Thymus (tissue), 11 donors: ENCODE measurements at regions not wholly inside any gene's neighbourhood (a gene's known extent, or its start where the extent isn't known, plus 50 kb on each side); places are given as distances from the start of the nearest gene placed in this dataset.

ENCODE experiments used
- DNase-seq, 9 donors: peaks; one replicate each; pipeline ENCODE4 v3.0.0-alpha.2; 2013; ENCODE audit warnings: low spot score in 9 of 9, low read depth in 6 of 9, missing footprints in 1 of 9
- H3K27ac ChIP-seq, 2 donors: one replicate each; pipeline ENCODE4 v1.5.1; 2013; ENCODE audit warnings: control low read depth in 1 of 2, low read depth in 1 of 2, low read length in 1 of 2, mild to moderate bottlenecking in 1 of 2, moderate library complexity in 1 of 2
- H3K27me3 ChIP-seq, 2 donors: one replicate each; pipeline ENCODE4 v1.5.1; 2013; ENCODE audit warnings: low read length in 1 of 2; ENCODE audit not compliant: control insufficient read depth in 2 of 2, insufficient read depth in 1 of 2
- H3K36me3 ChIP-seq, 2 donors: one replicate each; pipeline ENCODE4 v1.5.1; 2013; ENCODE audit warnings: low read length in 1 of 2, mild to moderate bottlenecking in 1 of 2, moderate library complexity in 1 of 2; ENCODE audit not compliant: control insufficient read depth in 2 of 2, insufficient read depth in 2 of 2
- H3K4me1 ChIP-seq, 2 donors: one replicate each; pipeline ENCODE4 v1.5.1; 2013; ENCODE audit warnings: low read length in 2 of 2; ENCODE audit not compliant: control insufficient read depth in 2 of 2, insufficient read depth in 2 of 2
- H3K4me3 ChIP-seq, 2 donors: one replicate each; pipeline ENCODE4 v1.5.1; 2013; ENCODE audit warnings: low read length in 2 of 2, control low read depth in 1 of 2, mild to moderate bottlenecking in 1 of 2
- H3K9me3 ChIP-seq, 2 donors: one replicate each; pipeline ENCODE4 v1.5.1; 2013; ENCODE audit warnings: low read length in 1 of 2, mild to moderate bottlenecking in 1 of 2; ENCODE audit not compliant: control insufficient read depth in 2 of 2, insufficient read depth in 1 of 2
- WGBS: extraction: QIAGEN DNeasy Blood & Tissue Kit; methylation state at CpG from one replicate; pipeline ENCODE4 v1.1.7; 2013; 5-methylcytosine and 5-hydroxymethylcytosine counted together
- donor health status: healthy.

GRCh38 chr11:25941353-25941752, 390.6 kb upstream of the ANO3 start:
- no peak overlapping the region for H3K4me3 ChIP-seq
- peaks cover 0 to 17% of the 10 kb centered on the region in 2 donors for H3K9me3 ChIP-seq
- H3K4me1 ChIP-seq: no peaks in the 10 kb centered on the region
- H3K36me3 ChIP-seq: no peaks in the 10 kb centered on the region
- no peak overlapping the region for H3K27ac ChIP-seq
- no peaks in the 10 kb centered on the region for H3K27me3 ChIP-seq
- WGBS: 74% methylated on average over 1 of the region's 1 CpG
- DNase-seq: no peak

DNA sequence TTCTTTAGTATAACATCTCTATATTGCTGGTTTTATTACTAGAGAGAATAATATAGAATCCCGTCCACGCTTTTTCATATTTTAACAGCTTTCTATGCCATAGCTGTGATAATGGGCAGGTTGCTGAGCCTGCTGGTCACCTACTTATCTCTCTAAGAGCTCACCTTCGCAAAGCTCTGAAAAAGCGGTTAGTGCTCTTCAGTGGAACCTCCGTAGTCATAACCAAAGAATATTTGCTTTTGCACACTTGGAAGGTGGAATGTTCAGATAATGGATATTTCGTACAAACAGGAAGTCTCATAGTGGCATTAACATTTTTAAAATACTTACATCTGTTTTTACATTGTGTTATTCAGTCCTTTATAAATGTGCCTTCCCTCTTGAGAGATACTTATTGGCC, 388.9 kb upstream of the ANO3 start:
- peaks cover 0 to 17% of the 10 kb centered on the region in 2 donors for H3K9me3 ChIP-seq
- WGBS: 96% methylated on average over 6 of the region's 6 CpGs
- H3K4me3 ChIP-seq: no peak overlapping the region
- H3K36me3 ChIP-seq: no peaks in the 10 kb centered on the region
- H3K4me1 ChIP-seq: no peaks in the 10 kb centered on the region
- H3K27me3 ChIP-seq: no peaks in the 10 kb centered on the region
- no peak for DNase-seq
- H3K27ac ChIP-seq: no peak overlapping the region

DNA sequence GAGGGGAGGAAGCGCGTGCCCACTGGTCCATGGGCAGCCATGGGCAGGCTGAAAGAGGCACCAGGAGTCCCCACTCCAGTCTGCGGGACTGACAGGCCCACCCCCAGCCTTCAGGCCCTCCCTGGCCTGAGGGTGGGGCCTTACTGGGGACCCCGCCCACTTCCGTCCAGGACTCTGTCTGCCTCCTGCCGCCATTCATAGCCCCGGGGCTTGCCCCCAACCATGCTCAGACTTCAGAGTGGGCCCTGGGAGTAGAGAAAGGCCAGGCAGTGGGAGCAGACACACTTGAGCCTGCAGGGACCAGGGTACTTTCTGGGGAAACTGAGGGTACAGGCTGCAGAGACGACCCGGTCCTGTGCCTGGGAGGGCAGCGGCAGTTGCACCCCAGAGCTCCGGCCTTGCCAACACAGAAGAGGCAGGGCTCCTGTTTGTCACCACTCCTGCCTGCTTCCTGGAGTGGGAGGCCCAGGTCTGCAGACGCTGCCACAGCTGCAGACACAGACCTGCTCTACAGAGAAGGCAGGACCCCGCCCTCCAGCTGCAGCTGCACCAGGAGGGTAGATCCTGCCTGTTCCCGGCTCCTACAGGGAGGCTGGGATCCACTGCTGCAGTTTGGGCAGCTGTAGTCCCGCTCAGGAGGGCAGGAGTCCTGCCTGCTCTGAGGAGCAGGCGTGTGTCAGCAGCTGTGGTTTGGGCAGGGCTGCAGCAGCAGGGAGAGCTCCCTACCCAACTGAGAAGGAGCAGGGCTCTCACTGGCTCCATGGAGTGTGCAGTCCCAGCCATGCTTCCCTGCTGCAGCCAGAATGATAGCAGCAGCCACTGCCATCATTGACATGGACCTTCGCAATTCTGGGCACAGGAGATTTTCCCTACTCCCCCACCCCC, 387.9 kb upstream of the ANO3 start:
- H3K9me3 ChIP-seq: peaks cover 0 to 17% of the 10 kb centered on the region in 2 donors
- no peaks in the 10 kb centered on the region for H3K4me1 ChIP-seq
- 92% methylated on average over 17 of the region's 17 CpGs for WGBS
- H3K27ac ChIP-seq: no peak overlapping the region
- no peak overlapping the region for H3K4me3 ChIP-seq
- no peak for DNase-seq
- H3K36me3 ChIP-seq: no peaks in the 10 kb centered on the region
- H3K27me3 ChIP-seq: no peaks in the 10 kb centered on the region

DNA sequence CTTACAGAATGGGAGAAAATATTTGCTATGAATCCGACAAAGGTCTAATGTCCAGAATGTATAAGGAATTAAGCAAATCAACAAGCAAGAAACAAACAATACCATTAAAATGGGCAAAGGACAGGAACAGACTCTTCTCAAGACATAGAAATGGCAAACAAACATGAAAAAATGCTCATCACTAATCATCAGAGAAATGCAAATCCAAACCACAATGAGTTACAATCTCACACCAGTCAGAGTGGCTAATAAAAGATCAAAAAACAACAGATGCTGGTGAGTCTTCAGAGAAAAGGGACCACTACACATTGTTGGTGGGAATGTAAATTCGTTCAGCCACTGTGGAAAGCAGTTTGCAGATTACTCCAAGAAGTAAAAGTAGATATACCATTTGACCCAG, 382.0 kb upstream of the ANO3 start:
- DNase-seq: no peak
- 79% methylated on average over 2 of the region's 2 CpGs for WGBS
- no peaks in the 10 kb centered on the region for H3K36me3 ChIP-seq
- H3K9me3 ChIP-seq: peaks cover 0 to 6% of the 10 kb centered on the region in 2 donors
- no peaks in the 10 kb centered on the region for H3K27me3 ChIP-seq
- no peak overlapping the region for H3K4me3 ChIP-seq
- H3K27ac ChIP-seq: no peak overlapping the region
- no peaks in the 10 kb centered on the region for H3K4me1 ChIP-seq

GRCh38 chr11:25953006-25953405, 378.9 kb upstream of the ANO3 start:
- Histone ChIP-seq H3K27me3 (no peaks in the 10 kb centered on the region), H3K4me3 (no peak overlapping the region), H3K27ac (no peak overlapping the region), H3K4me1 (no peaks in the 10 kb centered on the region), H3K36me3 (no peaks in the 10 kb centered on the region), H3K9me3 (no peaks in the 10 kb centered on the region)
- 93% methylated on average over 3 of the region's 3 CpGs for WGBS
- no peak for DNase-seq

GRCh38 chr11:25958045-25958444, 373.9 kb upstream of the ANO3 start:
- no peak overlapping the region for H3K4me3 ChIP-seq
- H3K9me3 ChIP-seq: no peaks in the 10 kb centered on the region
- WGBS: 79% methylated on average over 4 of the region's 4 CpGs
- no peaks in the 10 kb centered on the region for H3K4me1 ChIP-seq
- no peaks in the 10 kb centered on the region for H3K27me3 ChIP-seq
- H3K27ac ChIP-seq: no peak overlapping the region
- H3K36me3 ChIP-seq: no peaks in the 10 kb centered on the region
- no peak for DNase-seq

GRCh38 chr11:25961539-25961938, 370.4 kb upstream of the ANO3 start:
- no peak overlapping the region for H3K4me3 ChIP-seq
- no peak for DNase-seq
- no peaks in the 10 kb centered on the region for H3K4me1 ChIP-seq
- H3K27me3 ChIP-seq: no peaks in the 10 kb centered on the region
- no peaks in the 10 kb centered on the region for H3K36me3 ChIP-seq
- WGBS: 74% methylated on average over 4 of the region's 4 CpGs
- no peak overlapping the region for H3K27ac ChIP-seq
- no peaks in the 10 kb centered on the region for H3K9me3 ChIP-seq

DNA sequence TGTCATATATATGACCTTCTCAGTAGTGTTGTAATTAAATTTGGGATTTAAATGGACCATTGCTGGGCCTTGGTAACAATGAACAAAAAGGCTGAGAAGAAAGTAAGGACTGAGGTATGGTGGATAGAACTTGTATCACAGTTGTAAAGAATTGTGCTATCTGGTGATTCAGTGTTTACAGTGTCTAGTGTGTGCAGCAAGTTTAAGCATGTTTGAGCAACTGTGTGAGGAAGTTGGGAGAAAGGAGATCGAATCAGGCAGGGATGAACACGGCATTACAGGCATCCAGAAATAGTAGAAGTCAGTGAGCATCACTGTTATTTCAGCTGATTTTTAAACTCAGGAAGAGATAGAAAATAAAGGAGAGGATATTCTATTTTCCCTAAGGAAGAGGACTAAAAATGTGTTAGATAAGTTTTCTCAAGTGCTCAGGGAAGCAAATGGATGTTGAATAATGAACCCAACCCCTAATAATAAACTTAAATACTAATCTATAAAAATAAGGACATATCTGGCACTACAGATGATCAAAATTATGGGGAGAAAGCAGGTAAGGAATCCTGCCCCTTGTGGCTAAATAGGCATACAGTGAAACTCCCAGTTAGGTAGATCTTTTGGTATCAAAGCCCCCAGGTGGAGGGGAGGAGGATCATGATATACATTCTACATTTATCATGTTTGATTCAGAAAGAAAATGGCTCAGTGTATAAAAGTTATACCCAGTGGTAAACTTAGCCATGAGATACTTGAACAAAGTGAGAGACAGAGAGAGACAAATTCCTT, 361.0 kb upstream of the ANO3 start:
- no peaks in the 10 kb centered on the region for H3K27me3 ChIP-seq
- no peaks in the 10 kb centered on the region for H3K9me3 ChIP-seq
- no peaks in the 10 kb centered on the region for H3K4me1 ChIP-seq
- H3K4me3 ChIP-seq: no peak overlapping the region
- no peaks in the 10 kb centered on the region for H3K36me3 ChIP-seq
- no peak for DNase-seq
- no peak overlapping the region for H3K27ac ChIP-seq
- WGBS: 80% methylated on average over 2 of the region's 2 CpGs

- no peaks in the 10 kb centered on the region for H3K4me1 ChIP-seq
- no peak for DNase-seq
- no peaks in the 10 kb centered on the region for H3K9me3 ChIP-seq
- no peak overlapping the region for H3K4me3 ChIP-seq
- 94% methylated on average over 4 of the region's 4 CpGs for WGBS
- H3K27ac ChIP-seq: no peak overlapping the region
- no peaks in the 10 kb centered on the region for H3K36me3 ChIP-seq
- H3K27me3 ChIP-seq: no peaks in the 10 kb centered on the region
Measured at GRCh38 chr11:25980091-25980490, 351.8 kb upstream of the ANO3 start.
